ENCODE measurements at regions not wholly inside any gene's neighbourhood (a gene's known extent, or its start where the extent isn't known, plus 50 kb on each side); places are given as distances from the start of the nearest gene placed in this dataset.

DNA sequence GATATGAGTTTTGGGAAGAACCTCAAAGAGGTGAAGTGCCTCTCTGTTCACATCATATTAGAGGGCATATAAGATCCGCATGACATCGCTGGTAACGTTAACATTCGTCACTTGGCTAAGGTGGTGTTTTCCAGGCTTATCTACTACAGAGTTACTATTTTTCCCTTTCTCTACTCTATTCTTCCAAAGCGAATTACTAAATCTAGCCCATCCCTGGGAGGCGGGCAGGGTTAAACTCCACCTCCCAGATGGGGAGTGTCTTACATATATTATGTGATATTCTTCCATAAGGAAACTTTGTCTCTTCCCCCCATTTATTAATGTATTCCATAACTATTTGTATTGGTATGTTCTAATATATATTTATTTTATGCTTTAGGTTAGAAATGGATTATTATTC lies 293.9 kb downstream of the CYRIA start:
- TF ChIP-seq POLR2A (IDR thresholded peaks at IDR 0.05; ENCODE audit: control extremely low read depth in 1 of 2, low read depth in 2 of 2, low read length in 2 of 2) (no peak), MAX (IDR thresholded peaks at IDR 0.05) (no peak), SP2 (IDR thresholded peaks at IDR 0.05; ENCODE audit: low read length) (no peak), RAD21 (IDR thresholded peaks at IDR 0.05 in 1 of 2, conservative IDR thresholded peaks at IDR 0.05 in 1 of 2; ENCODE audit: low read depth in 2 of 2, low read length in 2 of 2) (no peak), CHD2 (IDR thresholded peaks at IDR 0.05; ENCODE audit: low read length) (no peak), ATF3 (IDR thresholded peaks at IDR 0.05; ENCODE audit: insufficient read depth, low read depth, low read length) (no peak), HDAC6 (IDR thresholded peaks at IDR 0.05; ENCODE audit: low read depth, low read length) (no peak), EP300 (IDR thresholded peaks at IDR 0.05; ENCODE audit: borderline replicate concordance in 1 of 2, low read depth in 2 of 2, low read length in 2 of 2) (no peak), RBBP5 (IDR thresholded peaks at IDR 0.05; ENCODE audit: borderline replicate concordance, low read depth, low read length) (no peak), POLR2AphosphoS5 (IDR thresholded peaks at IDR 0.05; ENCODE audit: low read depth, low read length) (no peak), GTF2F1 (IDR thresholded peaks at IDR 0.05; ENCODE audit: borderline replicate concordance, low read depth, low read length) (no peak)
- TF ChIP-seq, protein P1, sequence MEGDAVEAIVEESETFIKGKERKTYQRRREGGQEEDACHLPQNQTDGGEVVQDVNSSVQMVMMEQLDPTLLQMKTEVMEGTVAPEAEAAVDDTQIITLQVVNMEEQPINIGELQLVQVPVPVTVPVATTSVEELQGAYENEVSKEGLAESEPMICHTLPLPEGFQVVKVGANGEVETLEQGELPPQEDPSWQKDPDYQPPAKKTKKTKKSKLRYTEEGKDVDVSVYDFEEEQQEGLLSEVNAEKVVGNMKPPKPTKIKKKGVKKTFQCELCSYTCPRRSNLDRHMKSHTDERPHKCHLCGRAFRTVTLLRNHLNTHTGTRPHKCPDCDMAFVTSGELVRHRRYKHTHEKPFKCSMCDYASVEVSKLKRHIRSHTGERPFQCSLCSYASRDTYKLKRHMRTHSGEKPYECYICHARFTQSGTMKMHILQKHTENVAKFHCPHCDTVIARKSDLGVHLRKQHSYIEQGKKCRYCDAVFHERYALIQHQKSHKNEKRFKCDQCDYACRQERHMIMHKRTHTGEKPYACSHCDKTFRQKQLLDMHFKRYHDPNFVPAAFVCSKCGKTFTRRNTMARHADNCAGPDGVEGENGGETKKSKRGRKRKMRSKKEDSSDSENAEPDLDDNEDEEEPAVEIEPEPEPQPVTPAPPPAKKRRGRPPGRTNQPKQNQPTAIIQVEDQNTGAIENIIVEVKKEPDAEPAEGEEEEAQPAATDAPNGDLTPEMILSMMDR (IDR thresholded peaks at IDR 0.05; ENCODE audit: control extremely low read depth in 1 of 3, insufficient read depth in 1 of 3, low read depth in 1 of 3, low read length in 3 of 3): no peak

All from H1 (cell line).